OCI-LY1 (cell line): ENCODE measurements at regions not wholly inside any gene's neighbourhood (a gene's known extent, or its start where the extent isn't known, plus 50 kb on each side); places are given as distances from the start of the nearest gene placed in this dataset.

Source experiments
- CTCF ChIP-seq: fragments of 200-600 bp; sonication (generic), shearing (Covaris generic); IDR thresholded peaks from 2 replicates; pipeline ENCODE4 v1.5.1; 2017; ENCODE audit warnings: mild to moderate bottlenecking, antibody characterized with exemption, low read length, moderate library complexity, mixed read lengths
- EZH2 ChIP-seq: fragments of 200-600 bp; sonication (generic), shearing (Covaris generic); IDR thresholded peaks from 2 replicates; pipeline ENCODE4 v1.8.0; 2017; ENCODE audit warnings: borderline replicate concordance, mixed run types, mild to moderate bottlenecking, antibody characterized with exemption, low read length, moderate library complexity, mixed read lengths

GRCh38 chr15:81480645-81481053 is 106.6 kb upstream of the TMC3 start:
- TF ChIP-seq CTCF (peak; percentile 83), EZH2 (no peak)
